ENCODE measurements at regions not wholly inside any gene's neighbourhood (a gene's known extent, or its start where the extent isn't known, plus 50 kb on each side); places are given as distances from the start of the nearest gene placed in this dataset.
"Not testable (repeated sequence)": the region's sequence is repeated elsewhere in the genome, so short reads cannot be mapped to it uniquely, and the experiment has no call there.

DNA sequence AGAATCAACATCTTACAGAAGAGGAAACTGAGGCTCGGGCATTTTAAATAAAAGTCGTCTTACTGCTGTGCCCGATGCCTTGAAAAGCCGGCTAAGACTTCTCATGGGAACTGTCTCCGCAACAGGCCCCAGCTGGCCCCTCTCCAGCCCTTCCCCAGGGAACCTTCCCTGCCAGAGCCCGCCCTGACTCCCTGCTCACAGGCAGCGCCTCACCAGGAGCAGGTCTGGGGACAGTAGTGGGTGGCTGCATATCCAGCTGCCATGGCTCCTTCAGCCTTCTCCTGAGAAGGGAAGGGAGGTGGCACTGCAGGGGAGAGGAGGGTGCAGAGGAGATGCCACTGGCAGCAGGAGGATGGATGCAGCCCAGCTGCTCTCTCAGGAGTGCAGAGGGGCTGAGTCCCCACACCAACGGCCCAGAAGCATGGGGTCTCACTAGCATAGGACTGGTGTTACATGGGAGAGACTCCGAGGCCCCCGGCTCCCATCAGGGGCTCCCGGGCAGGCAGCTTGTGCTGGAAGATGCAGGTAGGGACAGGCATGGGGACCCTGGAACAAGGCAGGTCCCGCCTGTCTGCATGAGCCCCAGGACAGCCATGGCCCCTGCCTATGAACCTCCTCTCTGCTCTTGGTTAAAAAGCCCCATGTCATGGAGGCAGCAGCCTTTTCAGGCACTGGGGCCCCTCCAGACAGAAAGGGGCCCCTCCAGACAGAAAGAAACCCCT is 216.4 kb upstream of the SGCG start:
- H4K20me1 ChIP-seq (ENCODE audit: low read length), result no peaks in the 10 kb centered on the region
- TF ChIP-seq EZH2phosphoT487 (IDR thresholded peaks at IDR 0.05; ENCODE audit: borderline replicate concordance, low read length), result no peak
- TF ChIP-seq, protein P1, sequence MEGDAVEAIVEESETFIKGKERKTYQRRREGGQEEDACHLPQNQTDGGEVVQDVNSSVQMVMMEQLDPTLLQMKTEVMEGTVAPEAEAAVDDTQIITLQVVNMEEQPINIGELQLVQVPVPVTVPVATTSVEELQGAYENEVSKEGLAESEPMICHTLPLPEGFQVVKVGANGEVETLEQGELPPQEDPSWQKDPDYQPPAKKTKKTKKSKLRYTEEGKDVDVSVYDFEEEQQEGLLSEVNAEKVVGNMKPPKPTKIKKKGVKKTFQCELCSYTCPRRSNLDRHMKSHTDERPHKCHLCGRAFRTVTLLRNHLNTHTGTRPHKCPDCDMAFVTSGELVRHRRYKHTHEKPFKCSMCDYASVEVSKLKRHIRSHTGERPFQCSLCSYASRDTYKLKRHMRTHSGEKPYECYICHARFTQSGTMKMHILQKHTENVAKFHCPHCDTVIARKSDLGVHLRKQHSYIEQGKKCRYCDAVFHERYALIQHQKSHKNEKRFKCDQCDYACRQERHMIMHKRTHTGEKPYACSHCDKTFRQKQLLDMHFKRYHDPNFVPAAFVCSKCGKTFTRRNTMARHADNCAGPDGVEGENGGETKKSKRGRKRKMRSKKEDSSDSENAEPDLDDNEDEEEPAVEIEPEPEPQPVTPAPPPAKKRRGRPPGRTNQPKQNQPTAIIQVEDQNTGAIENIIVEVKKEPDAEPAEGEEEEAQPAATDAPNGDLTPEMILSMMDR (conservative IDR thresholded peaks at IDR 0.05; ENCODE audit: low read depth, low read length), result no peak
- no peak for TF ChIP-seq EZH2 (IDR thresholded peaks at IDR 0.05; ENCODE audit: low read length, unreplicated experiment)
- no peaks in the 10 kb centered on the region for H3K27me3 ChIP-seq (ENCODE audit: low read length)
- no peak overlapping the region for H3K9ac ChIP-seq (ENCODE audit: low read length)
- H2AFZ ChIP-seq (ENCODE audit: low read length), result no peak overlapping the region
- BruUV-seq (replicated peaks), result no TSS peak
- no peak overlapping the region for H3K4me2 ChIP-seq (ENCODE audit: low read length)
- no peaks in the 10 kb centered on the region for H3K79me2 ChIP-seq (ENCODE audit: low read length)
- no peaks in the 10 kb centered on the region for H3K9me2 ChIP-seq (replicated peaks; ENCODE audit: low read length)
- CTCF ChIA-PET, result no interaction called here
- H3K27ac ChIP-seq (ENCODE audit: low read length), result no peak overlapping the region
- POLR2A ChIA-PET (ENCODE audit: unreplicated experiment), result no interaction called here
- DNase-seq, result no peak
- H3K36me3 ChIP-seq (ENCODE audit: low read depth, low read length), result no peaks in the 10 kb centered on the region
- intact Hi-C loops (cut with micrococcal nuclease), result no loop called here
- H3K9me3 ChIP-seq (ENCODE audit: low read length), result no peaks in the 10 kb centered on the region
- H3F3A ChIP-seq (ENCODE audit: low read length, unreplicated experiment), result no peaks in the 10 kb centered on the region
- no peak overlapping the region for H3K4me3 ChIP-seq (ENCODE audit: low read length)
- ATAC-seq, result no peak
- no peaks in the 10 kb centered on the region for H3K4me1 ChIP-seq (ENCODE audit: insufficient read depth, low read length)

DNA sequence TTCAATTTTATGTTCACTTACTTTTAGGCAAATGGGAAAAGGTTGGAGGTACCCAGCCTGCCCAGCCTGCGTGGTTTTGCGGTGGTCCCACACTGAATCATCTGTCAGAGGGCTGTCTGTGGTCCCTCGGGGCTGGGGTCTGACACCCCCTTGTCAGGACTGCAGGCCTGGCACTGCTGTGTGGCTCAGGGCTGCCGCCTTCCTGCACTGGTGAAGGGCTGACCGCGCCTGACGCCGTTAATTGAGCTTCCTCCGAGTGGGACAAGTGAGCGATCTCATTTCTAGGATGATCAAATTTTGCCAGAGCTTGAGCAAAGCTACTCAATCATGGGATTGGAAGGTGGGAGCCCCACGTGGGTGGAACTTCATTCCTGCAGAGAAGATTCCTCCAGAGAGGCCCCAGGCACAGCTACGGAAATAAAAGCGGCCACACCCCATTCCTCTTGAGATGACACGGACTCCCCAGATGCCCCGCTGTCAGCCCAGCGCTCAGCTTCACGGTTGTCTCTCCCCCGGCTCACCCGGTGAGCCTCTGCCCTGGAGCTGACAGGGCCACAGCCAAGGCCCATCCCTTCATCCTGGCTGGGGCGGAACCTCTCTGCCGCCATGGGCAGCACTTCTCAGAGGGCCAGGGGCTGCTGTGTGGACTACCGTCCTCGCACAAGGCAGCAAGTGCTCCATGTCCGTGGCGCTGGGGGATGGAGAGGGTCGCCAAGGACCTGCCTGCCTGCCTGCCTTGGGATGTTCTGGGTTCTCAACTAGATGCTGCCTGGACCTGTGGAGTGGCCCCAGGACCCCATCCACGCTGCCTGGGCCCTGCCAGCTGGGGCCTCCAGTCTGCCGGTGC is 215.5 kb upstream of the SGCG start:
- DNase-seq; H4K20me1 ChIP-seq (ENCODE audit: low read length); H3K9me2 ChIP-seq (replicated peaks; ENCODE audit: low read length); H2AFZ ChIP-seq (ENCODE audit: low read length); H3K4me3 ChIP-seq (ENCODE audit: low read length); ATAC-seq; H3K27ac ChIP-seq (ENCODE audit: low read length); intact Hi-C loops (cut with micrococcal nuclease); H3K9me3 ChIP-seq (ENCODE audit: low read length); H3K27me3 ChIP-seq (ENCODE audit: low read length); POLR2A ChIA-PET (ENCODE audit: unreplicated experiment); H3F3A ChIP-seq (ENCODE audit: low read length, unreplicated experiment); H3K9ac ChIP-seq (ENCODE audit: low read length); H3K79me2 ChIP-seq (ENCODE audit: low read length); CTCF ChIA-PET; H3K36me3 ChIP-seq (ENCODE audit: low read depth, low read length); BruUV-seq (replicated peaks); H3K4me2 ChIP-seq (ENCODE audit: low read length); H3K4me1 ChIP-seq (ENCODE audit: insufficient read depth, low read length): not testable (repeated sequence)

GRCh38 chr13:22965858-22966239 is 214.9 kb upstream of the SGCG start:
- H3K36me3 ChIP-seq (ENCODE audit: low read depth, low read length); H4K20me1 ChIP-seq (ENCODE audit: low read length); intact Hi-C loops (cut with micrococcal nuclease); H3F3A ChIP-seq (ENCODE audit: low read length, unreplicated experiment); POLR2A ChIA-PET (ENCODE audit: unreplicated experiment); H3K27ac ChIP-seq (ENCODE audit: low read length); H3K9ac ChIP-seq (ENCODE audit: low read length); H3K27me3 ChIP-seq (ENCODE audit: low read length); H3K9me2 ChIP-seq (replicated peaks; ENCODE audit: low read length); DNase-seq; BruUV-seq (replicated peaks); H3K4me1 ChIP-seq (ENCODE audit: insufficient read depth, low read length); ATAC-seq; H3K79me2 ChIP-seq (ENCODE audit: low read length); H3K4me2 ChIP-seq (ENCODE audit: low read length); H3K4me3 ChIP-seq (ENCODE audit: low read length); H2AFZ ChIP-seq (ENCODE audit: low read length); H3K9me3 ChIP-seq (ENCODE audit: low read length); CTCF ChIA-PET: not testable (repeated sequence)

- CTCF ChIA-PET, result not testable (repeated sequence)
These were observed 214.0 kb upstream of the SGCG start for GRCh38 chr13:22966753-22967152.

More at GRCh38 chr13:22966753-22967152, 214.0 kb upstream of the SGCG start:
- H3K27ac ChIP-seq (ENCODE audit: low read length); H4K20me1 ChIP-seq (ENCODE audit: low read length); ATAC-seq; intact Hi-C loops (cut with micrococcal nuclease); H3K4me1 ChIP-seq (ENCODE audit: insufficient read depth, low read length); BruUV-seq (replicated peaks); H3K27me3 ChIP-seq (ENCODE audit: low read length); H3K36me3 ChIP-seq (ENCODE audit: low read depth, low read length); H3K79me2 ChIP-seq (ENCODE audit: low read length); DNase-seq; H3K9me3 ChIP-seq (ENCODE audit: low read length); H3F3A ChIP-seq (ENCODE audit: low read length, unreplicated experiment); H2AFZ ChIP-seq (ENCODE audit: low read length); H3K4me3 ChIP-seq (ENCODE audit: low read length); POLR2A ChIA-PET (ENCODE audit: unreplicated experiment); H3K9ac ChIP-seq (ENCODE audit: low read length); H3K4me2 ChIP-seq (ENCODE audit: low read length); H3K9me2 ChIP-seq (replicated peaks; ENCODE audit: low read length): not testable (repeated sequence)
